ENCODE measurements at regions not wholly inside any gene's neighbourhood (a gene's known extent, or its start where the extent isn't known, plus 50 kb on each side); places are given as distances from the start of the nearest gene placed in this dataset.

DNA sequence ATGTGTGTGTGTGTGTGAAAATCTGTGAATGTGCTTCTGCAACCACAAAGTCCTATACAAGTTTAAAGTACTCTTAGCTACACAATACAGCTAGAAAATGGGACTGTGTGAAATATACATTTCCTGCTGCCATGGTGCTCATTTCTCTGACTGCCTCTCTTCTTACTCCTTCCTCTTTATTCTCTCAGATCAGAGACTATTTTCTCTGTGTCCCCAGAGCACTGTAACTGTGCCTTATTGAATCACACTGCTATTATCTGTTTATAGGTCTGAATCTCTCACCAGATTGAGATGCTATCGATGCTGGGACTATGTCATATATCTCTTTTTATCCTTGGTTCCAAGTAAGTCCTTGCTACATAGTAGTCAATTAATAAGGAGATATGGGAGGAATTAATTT lies 217.9 kb upstream of the SLCO3A1 start:
- Histone ChIP-seq H3K4me2 (ENCODE audit: low read length) (no peak overlapping the region), H3K27me3 (ENCODE audit: insufficient read depth, low read length) (no peaks in the 10 kb centered on the region), H3K4me1 (ENCODE audit: insufficient read depth, low read length, severe bottlenecking) (no peaks in the 10 kb centered on the region), H3K79me2 (ENCODE audit: insufficient read depth, low read length) (no peaks in the 10 kb centered on the region), H3K9ac (ENCODE audit: low read length) (no peak overlapping the region), H3K36me3 (ENCODE audit: insufficient read depth, low read length) (no peaks in the 10 kb centered on the region), H4K20me1 (ENCODE audit: insufficient read depth, low read length) (no peaks in the 10 kb centered on the region), H3K9me3 (ENCODE audit: low read length) (no peaks in the 10 kb centered on the region), H3K9me2 (ENCODE audit: low read depth, low read length) (no peaks in the 10 kb centered on the region), H3K4me3 (ENCODE audit: low read depth, low read length, poor library complexity, severe bottlenecking) (no peak overlapping the region), H3F3A (ENCODE audit: insufficient read depth, low read length) (no peaks in the 10 kb centered on the region), H3K27ac (ENCODE audit: low read depth, low read length, poor library complexity, severe bottlenecking) (no peak overlapping the region), H2AFZ (ENCODE audit: low read length) (no peak overlapping the region)
- TF ChIP-seq, protein P1, sequence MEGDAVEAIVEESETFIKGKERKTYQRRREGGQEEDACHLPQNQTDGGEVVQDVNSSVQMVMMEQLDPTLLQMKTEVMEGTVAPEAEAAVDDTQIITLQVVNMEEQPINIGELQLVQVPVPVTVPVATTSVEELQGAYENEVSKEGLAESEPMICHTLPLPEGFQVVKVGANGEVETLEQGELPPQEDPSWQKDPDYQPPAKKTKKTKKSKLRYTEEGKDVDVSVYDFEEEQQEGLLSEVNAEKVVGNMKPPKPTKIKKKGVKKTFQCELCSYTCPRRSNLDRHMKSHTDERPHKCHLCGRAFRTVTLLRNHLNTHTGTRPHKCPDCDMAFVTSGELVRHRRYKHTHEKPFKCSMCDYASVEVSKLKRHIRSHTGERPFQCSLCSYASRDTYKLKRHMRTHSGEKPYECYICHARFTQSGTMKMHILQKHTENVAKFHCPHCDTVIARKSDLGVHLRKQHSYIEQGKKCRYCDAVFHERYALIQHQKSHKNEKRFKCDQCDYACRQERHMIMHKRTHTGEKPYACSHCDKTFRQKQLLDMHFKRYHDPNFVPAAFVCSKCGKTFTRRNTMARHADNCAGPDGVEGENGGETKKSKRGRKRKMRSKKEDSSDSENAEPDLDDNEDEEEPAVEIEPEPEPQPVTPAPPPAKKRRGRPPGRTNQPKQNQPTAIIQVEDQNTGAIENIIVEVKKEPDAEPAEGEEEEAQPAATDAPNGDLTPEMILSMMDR (IDR thresholded peaks at IDR 0.05; ENCODE audit: low read length), result no peak

DNA sequence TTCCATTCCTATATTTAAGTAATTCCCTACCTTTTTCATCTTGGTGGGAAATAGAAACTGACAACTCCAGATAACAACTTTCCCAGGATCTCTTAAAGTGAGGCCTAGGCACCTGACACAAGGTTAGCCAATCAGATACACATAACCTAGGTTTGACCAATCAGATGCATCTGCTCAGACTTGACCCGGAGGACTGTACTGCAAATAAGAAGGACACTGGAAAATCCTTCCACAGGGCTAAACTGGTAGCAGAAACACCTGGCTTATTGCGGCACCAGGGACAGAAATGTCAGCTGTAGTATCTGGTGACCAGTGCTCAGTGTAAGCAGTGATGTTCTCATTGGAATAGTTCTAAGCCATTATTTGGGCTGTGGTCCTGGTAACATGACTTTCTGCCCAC lies 204.5 kb upstream of the SLCO3A1 start:
- Histone ChIP-seq H3K27ac (ENCODE audit: low read depth, low read length, poor library complexity, severe bottlenecking) (no peak overlapping the region), H4K20me1 (ENCODE audit: insufficient read depth, low read length) (no peaks in the 10 kb centered on the region), H3F3A (ENCODE audit: insufficient read depth, low read length) (no peaks in the 10 kb centered on the region), H3K4me1 (ENCODE audit: insufficient read depth, low read length, severe bottlenecking) (no peaks in the 10 kb centered on the region), H2AFZ (ENCODE audit: low read length) (no peak overlapping the region), H3K9me2 (ENCODE audit: low read depth, low read length) (no peaks in the 10 kb centered on the region), H3K27me3 (ENCODE audit: insufficient read depth, low read length) (no peaks in the 10 kb centered on the region), H3K36me3 (ENCODE audit: insufficient read depth, low read length) (no peaks in the 10 kb centered on the region), H3K79me2 (ENCODE audit: insufficient read depth, low read length) (no peaks in the 10 kb centered on the region), H3K4me2 (ENCODE audit: low read length) (no peak overlapping the region), H3K9me3 (ENCODE audit: low read length) (no peaks in the 10 kb centered on the region), H3K4me3 (ENCODE audit: low read depth, low read length, poor library complexity, severe bottlenecking) (no peak overlapping the region), H3K9ac (ENCODE audit: low read length) (no peak overlapping the region)
- TF ChIP-seq EZH2 (IDR thresholded peaks at IDR 0.05; ENCODE audit: borderline replicate concordance, low read length), result no peak
- TF ChIP-seq, protein P1 (IDR thresholded peaks at IDR 0.05; ENCODE audit: low read length), result no peak

DNA sequence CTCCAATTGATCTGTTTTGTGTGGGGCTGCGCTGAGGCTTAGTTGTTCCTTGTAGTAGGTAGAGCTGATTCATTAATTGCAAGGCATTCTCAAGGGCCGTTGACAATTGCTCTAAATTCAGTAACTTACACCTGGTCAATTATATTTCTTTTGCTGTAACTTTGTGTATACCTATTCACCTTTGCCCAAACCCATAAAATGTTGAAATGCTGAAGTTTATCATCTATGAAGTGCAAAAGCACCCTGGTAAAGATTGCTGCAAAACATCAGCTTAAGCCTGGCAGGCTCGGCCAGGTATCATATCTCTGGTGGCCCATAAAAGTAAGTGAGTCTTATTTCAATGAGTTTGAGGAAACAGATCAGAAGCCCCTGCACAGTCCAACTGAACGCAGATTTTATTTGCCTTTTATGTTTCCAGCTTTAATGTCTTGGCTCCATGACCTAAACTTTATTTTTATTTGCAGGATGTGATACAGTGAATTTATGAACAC lies 203.6 kb upstream of the SLCO3A1 start:
- Histone ChIP-seq H3K9ac (ENCODE audit: low read length) (no peak overlapping the region), H3F3A (ENCODE audit: insufficient read depth, low read length) (no peaks in the 10 kb centered on the region), H3K27ac (ENCODE audit: low read depth, low read length, poor library complexity, severe bottlenecking) (no peak overlapping the region), H3K4me2 (ENCODE audit: low read length) (no peak overlapping the region), H3K79me2 (ENCODE audit: insufficient read depth, low read length) (no peaks in the 10 kb centered on the region), H2AFZ (ENCODE audit: low read length) (no peak overlapping the region), H3K9me2 (ENCODE audit: low read depth, low read length) (no peaks in the 10 kb centered on the region), H3K9me3 (ENCODE audit: low read length) (no peaks in the 10 kb centered on the region), H3K27me3 (ENCODE audit: insufficient read depth, low read length) (no peaks in the 10 kb centered on the region), H3K4me3 (ENCODE audit: low read depth, low read length, poor library complexity, severe bottlenecking) (no peak overlapping the region), H3K4me1 (ENCODE audit: insufficient read depth, low read length, severe bottlenecking) (no peaks in the 10 kb centered on the region), H4K20me1 (ENCODE audit: insufficient read depth, low read length) (no peaks in the 10 kb centered on the region), H3K36me3 (ENCODE audit: insufficient read depth, low read length) (no peaks in the 10 kb centered on the region)
- TF ChIP-seq, protein P1 (IDR thresholded peaks at IDR 0.05; ENCODE audit: low read length), result no peak
- TF ChIP-seq EZH2 (IDR thresholded peaks at IDR 0.05; ENCODE audit: borderline replicate concordance, low read length), result no peak
